ENCODE measurements at regions not wholly inside any gene's neighbourhood (a gene's known extent, or its start where the extent isn't known, plus 50 kb on each side); places are given as distances from the start of the nearest gene placed in this dataset.
"Not testable (repeated sequence)": the region's sequence is repeated elsewhere in the genome, so short reads cannot be mapped to it uniquely, and the experiment has no call there.

- no peak for DNase-seq (ENCODE audit: low read depth)
Observed at GRCh38 chr6:44036699-44037101, 90.6 kb downstream of the MRPL14 start.

DNA sequence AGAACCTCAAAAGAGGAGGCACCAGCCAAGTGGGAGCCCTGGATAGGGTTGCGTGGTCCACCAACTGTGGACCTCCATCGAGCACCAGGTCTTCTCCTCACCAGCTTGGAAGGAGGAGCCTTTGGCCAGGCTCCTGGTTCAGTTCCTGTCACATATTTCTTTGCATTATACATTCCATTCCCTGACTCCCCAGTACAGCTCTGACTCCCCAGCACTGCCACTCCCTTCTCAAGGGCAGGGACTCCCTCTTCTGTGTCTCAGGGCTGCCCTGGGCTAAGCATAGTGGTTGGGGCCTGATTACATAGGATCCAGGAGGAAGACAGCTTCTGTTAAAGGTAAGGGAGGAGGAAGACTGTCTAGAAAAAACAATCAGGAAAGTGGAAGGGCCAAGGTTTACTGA is 91.1 kb downstream of the MRPL14 start:
- DNase-seq (ENCODE audit: low read depth): no peak

DNA sequence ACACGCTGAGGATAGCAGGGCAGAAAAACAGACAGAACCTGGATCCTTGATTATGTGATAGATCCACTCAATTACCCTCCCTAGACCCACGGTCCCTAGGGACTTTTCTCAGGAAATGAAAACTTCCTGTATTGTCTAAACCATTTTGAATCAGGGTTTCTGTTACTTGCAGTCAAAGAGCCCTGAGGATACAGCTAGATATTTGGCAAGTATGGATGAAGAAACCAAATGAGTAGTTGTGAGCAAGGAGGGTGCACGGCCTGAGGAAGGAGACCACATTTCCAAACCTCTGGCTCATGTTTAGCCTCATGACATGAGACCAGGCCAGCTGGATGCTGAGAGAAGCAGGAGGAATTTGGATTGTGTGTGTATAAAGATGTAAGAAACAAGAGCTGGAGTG is 91.6 kb downstream of the MRPL14 start:
- no peak for DNase-seq (ENCODE audit: low read depth)

DNA sequence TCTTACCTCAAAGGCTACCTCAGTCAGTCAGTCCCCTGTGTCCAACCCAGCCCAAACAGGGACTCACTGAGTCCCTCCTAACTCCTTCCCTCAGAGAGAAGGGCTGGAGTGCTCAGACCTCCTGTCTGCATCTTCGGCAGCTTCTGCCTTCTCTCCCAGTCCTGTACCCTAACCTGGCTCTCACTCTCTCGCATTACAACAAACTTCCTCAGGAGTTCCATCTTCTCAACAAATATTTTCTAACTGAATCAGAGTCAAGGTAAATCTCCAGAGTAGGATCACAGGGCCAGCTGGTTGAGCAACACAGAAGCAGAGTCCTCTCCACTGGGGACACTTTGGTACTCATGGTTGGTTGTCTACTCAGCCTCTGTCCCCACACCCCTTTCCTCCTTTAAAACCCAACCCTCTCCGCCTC is 92.3 kb downstream of the MRPL14 start:
- no peak for DNase-seq (ENCODE audit: low read depth)

- no peak for DNase-seq (ENCODE audit: low read depth)
Observed at GRCh38 chr6:44034391-44034861, 92.8 kb downstream of the MRPL14 start.

DNA sequence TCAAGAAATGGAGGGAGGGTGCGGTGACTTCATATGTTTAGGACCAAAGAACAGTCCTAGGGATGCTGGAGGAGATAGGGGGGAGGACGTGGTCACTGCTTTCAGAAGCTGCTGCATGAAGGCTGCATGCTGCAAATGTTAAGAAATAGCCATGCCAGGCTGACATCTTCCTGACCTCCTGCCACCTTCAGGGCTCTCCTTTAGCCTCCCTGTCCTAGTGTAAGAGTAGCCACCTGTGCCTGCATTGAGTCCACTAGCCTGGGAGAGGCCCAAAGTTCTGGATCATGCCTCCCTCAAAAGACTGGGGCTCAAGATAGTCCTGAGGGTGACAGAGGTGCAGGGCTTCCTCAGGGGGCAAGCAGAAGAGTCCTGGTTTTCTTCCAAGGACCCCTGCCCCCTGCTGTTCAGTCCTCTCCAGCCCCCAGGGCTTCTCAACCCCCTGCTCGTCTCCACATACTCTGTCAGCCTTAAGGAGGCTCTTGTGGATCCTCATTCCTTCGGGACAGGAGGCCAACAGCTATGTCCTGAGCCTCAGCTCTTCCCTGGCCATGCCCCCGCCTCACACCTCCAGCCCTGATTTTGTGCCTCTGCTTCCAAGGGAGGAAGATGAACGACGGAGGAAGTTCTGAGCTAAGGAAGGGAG is 96.3 kb downstream of the MRPL14 start:
- DNase-seq (ENCODE audit: low read depth): no peak

- no peak for DNase-seq (ENCODE audit: low read depth)
Observed at GRCh38 chr6:44029444-44030185, 97.6 kb downstream of the MRPL14 start.

DNA sequence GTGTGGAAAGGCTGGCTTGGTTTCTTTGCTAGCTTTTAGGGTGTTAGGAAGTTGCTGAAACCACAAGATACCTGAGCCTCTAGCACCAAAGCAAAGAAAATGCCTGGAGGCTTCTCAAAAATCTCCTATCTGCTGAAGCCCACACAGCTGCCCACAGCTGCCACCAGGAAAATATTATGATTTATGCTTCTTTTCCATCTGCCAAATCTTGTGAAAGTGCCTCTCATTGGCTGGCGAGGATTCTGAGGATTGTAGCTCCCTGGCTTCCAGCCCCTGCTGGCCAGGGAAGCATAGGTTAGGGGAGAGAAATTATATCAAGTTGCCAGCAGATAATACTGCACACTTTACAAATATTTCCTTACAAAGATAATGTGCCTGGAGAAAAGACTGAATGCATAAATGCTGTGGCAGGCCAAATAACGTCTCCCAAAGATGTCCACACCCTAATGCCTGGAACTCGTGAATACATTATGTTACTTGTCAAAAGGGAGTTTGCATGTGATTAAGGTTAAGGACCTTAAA is 98.4 kb downstream of the MRPL14 start:
- DNase-seq (ENCODE audit: low read depth): no peak

- no peak for DNase-seq (ENCODE audit: low read depth)
Observed at GRCh38 chr6:44025226-44025625, 102.0 kb downstream of the MRPL14 start.

GRCh38 chr6:44024574-44025219 is 102.6 kb downstream of the MRPL14 start:
- DNase-seq (ENCODE audit: low read depth): no peak

GRCh38 chr6:44023586-44024454 is 103.4 kb downstream of the MRPL14 start:
- DNase-seq (ENCODE audit: low read depth): no peak

GRCh38 chr6:44022671-44023352 is 104.4 kb downstream of the MRPL14 start:
- no peak for DNase-seq (ENCODE audit: low read depth)

DNA sequence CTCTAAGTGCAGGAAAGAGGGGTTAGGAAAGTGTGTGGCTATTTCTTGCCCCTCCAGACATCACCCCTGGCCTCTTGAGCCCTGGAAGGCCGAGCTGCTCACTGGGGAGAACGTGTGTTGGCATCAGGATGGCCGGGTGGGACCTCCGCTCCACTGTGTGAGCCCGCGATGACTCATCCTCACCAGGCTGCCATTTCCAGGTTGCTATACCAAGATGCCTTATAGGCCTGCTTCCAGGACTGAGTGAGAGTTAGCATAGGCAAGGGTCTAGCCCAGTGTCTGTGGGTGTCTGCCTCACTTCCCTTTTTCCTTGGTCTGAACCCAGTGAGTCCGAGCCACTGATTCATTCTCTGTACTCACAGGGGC is 105.0 kb downstream of the MRPL14 start:
- no peak for DNase-seq (ENCODE audit: low read depth)

DNA sequence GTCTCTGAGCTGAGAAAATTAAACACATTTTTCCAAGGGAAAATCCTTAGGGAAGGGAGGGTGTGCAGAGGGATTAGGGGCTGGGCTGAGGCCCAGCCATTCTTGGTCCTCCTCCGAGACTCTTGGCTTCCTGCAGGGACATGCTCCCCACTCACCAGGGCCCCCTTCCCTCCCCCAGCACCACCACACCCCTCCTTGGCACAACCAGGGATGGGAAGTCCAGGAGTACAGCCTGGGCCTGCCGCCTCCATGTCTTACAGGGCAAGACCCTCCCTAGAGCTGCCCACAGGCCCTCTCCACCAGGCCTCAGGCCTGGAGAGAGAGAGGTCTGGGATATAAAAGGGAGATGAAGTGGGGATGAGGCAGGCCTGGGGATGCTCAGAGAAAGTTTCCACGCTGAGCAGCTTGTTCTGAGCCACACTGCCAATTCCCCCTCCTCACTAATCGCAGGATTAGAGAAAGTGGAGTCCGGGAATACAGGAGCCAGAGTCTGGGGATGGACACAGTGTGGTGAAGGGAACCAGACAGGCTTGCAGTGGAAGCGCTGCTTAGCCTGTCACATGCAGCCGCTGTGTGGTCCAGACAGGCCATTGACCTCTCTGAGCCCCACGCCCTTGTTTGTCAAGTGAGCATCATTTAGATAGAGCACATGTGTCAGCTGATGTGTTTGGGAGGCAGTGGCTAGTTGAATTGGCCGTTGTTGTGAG is 105.5 kb downstream of the MRPL14 start:
- no peak for DNase-seq (ENCODE audit: low read depth)

- DNase-seq (ENCODE audit: low read depth): no peak
Observed at GRCh38 chr6:44020664-44021425, 106.4 kb downstream of the MRPL14 start.

DNA sequence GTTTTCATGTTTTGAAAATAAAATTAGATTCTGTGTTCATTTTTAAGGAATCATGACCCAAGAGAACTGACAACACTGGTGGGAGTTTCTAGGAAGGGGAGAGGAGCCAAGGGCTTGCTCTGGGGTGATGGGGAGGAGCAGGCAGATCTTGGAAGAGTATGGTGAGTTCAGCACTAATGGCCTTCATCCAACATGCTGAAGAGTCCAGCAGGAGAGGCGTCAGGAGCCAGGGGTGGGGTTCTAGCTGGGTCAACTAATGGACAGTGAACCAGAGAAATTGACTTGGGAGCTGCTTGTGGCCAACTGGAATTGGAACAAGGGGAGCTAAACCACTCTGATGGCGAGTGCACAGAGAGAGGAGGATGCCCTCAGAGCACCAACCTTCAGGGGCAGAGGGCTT is 107.1 kb downstream of the MRPL14 start:
- DNase-seq (ENCODE audit: low read depth): no peak

DNA sequence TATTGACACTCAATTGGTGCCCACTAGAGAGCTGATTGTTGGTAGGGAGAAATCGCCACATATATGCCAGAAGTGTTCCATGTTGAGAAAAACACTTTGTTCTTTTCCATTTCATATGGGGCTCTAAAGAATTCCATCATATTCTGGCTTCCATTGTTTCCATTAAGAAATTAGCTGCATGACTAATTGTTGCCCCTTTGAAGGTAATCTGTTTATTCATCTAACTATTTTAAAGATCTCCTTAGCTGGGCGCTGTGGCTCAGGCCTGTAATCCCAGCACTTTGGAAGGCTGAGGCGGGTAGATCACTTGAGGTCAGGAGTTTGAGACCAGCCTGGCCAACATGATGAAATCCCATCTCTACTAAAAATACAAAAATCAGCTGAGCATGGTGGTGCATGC is 109.9 kb downstream of the MRPL14 start:
- not testable (repeated sequence) for DNase-seq (ENCODE audit: low read depth)

- DNase-seq (ENCODE audit: low read depth): no peak
Observed at GRCh38 chr6:44016131-44016870, 111.0 kb downstream of the MRPL14 start.

- no peak for DNase-seq (ENCODE audit: low read depth)
Observed at GRCh38 chr6:44012078-44012493, 115.2 kb downstream of the MRPL14 start.

Data from stimulated activated CD8-positive, alpha-beta memory T cell treated with anti-CD3 and anti-CD28 coated beads, Interleukin-12 subunit alpha, Interleukin-12 subunit beta, amount 100 ng/mL, for 4 hours (primary cell).